NCI-H446 treated with DMSO at 0.1 percent for 48 hours (cell line): ENCODE measurements at regions not wholly inside any gene's neighbourhood (a gene's known extent, or its start where the extent isn't known, plus 50 kb on each side); places are given as distances from the start of the nearest gene placed in this dataset.

Experiments used
- DNase-seq: peaks from one replicate; lab custom pipeline; 2025; lab: John Stamatoyannopoulos, UW

- no peak for DNase-seq
Observed at GRCh38 chr1:239539051-239539450, 152.7 kb downstream of the CHRM3 start.

- no peak for DNase-seq
Observed at GRCh38 chr1:239539812-239540211, 153.4 kb downstream of the CHRM3 start.

- no peak for DNase-seq
Observed at GRCh38 chr1:239543873-239544272, 157.5 kb downstream of the CHRM3 start.

GRCh38 chr1:239545466-239545865, 159.1 kb downstream of the CHRM3 start:
- DNase-seq: no peak

- DNase-seq: no peak
Observed at GRCh38 chr1:239547987-239548386, 161.6 kb downstream of the CHRM3 start.

- no peak for DNase-seq
Observed at GRCh38 chr1:239550178-239550577, 163.8 kb downstream of the CHRM3 start.

GRCh38 chr1:239555350-239555749, 169.0 kb downstream of the CHRM3 start:
- no peak for DNase-seq

- no peak for DNase-seq
Observed at GRCh38 chr1:239558559-239558958, 172.2 kb downstream of the CHRM3 start.

GRCh38 chr1:239558991-239559390, 172.6 kb downstream of the CHRM3 start:
- DNase-seq: no peak

- DNase-seq: no peak
Observed at GRCh38 chr1:239560921-239561320, 174.6 kb downstream of the CHRM3 start.

- DNase-seq: no peak
Observed at GRCh38 chr1:239562095-239562494, 175.7 kb downstream of the CHRM3 start.

- DNase-seq: no peak
Observed at GRCh38 chr1:239563681-239564080, 177.3 kb downstream of the CHRM3 start.

GRCh38 chr1:239566074-239566473, 179.7 kb downstream of the CHRM3 start:
- no peak for DNase-seq

GRCh38 chr1:239570878-239571277, 184.5 kb downstream of the CHRM3 start:
- DNase-seq: no peak

- DNase-seq: no peak
Observed at GRCh38 chr1:239572183-239572582, 185.8 kb downstream of the CHRM3 start.

- DNase-seq: no peak
Observed at GRCh38 chr1:239574112-239574511, 187.7 kb downstream of the CHRM3 start.

GRCh38 chr1:239575113-239575512, 188.7 kb downstream of the CHRM3 start:
- no peak for DNase-seq

GRCh38 chr1:239583536-239583935, 197.2 kb downstream of the CHRM3 start:
- DNase-seq: no peak

- no peak for DNase-seq
Observed at GRCh38 chr1:239586128-239586527, 199.8 kb downstream of the CHRM3 start.

- DNase-seq: no peak
Observed at GRCh38 chr1:239587066-239587465, 200.7 kb downstream of the CHRM3 start.

GRCh38 chr1:239587574-239588369, 201.4 kb downstream of the CHRM3 start:
- DNase-seq: no peak

GRCh38 chr1:239590556-239590955, 204.2 kb downstream of the CHRM3 start:
- DNase-seq: no peak

- no peak for DNase-seq
Observed at GRCh38 chr1:239593527-239593926, 207.2 kb downstream of the CHRM3 start.

- no peak for DNase-seq
Observed at GRCh38 chr1:239600588-239600987, 214.2 kb downstream of the CHRM3 start.
